ENCODE measurements at regions not wholly inside any gene's neighbourhood (a gene's known extent, or its start where the extent isn't known, plus 50 kb on each side); places are given as distances from the start of the nearest gene placed in this dataset.
"Not testable (repeated sequence)": the region's sequence is repeated elsewhere in the genome, so short reads cannot be mapped to it uniquely, and the experiment has no call there.

DNA sequence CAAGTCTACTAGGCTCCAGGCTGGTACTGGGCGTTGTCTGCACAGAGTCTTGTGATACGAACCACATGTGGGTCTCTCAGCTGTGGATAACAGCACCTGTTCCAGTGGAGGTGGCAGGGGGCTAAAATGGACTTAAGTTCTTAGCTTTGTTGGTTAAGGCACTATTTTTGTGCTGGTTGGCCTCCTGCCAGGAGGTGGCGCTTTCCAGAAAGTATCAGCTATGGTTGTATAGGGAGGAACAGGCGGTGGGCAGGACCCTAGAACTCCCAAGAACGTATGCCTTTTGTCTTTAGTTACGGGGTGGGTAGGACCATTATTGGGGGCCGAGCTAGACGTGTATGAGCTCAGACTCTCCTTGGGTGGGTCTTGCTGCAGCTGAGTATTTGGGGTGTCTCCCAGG is 1138.4 kb downstream of the PCDH19 start:
- in situ Hi-C loops (cut with HindIII; ENCODE audit: low sequenced_read_pairs): no loop called here
- H3K4me3 ChIP-seq (ENCODE audit: low read depth, low read length): no peak overlapping the region
- no peak for DNase-seq (ENCODE audit: low read depth)
- no peak for TF ChIP-seq CTCF (IDR thresholded peaks at IDR 0.05; ENCODE audit: low read depth, low read length, missing control alignments)

- no peak for TF ChIP-seq CTCF (IDR thresholded peaks at IDR 0.05; ENCODE audit: low read depth, low read length, missing control alignments)
- H3K4me3 ChIP-seq (ENCODE audit: low read depth, low read length): no peak overlapping the region
- no peak for DNase-seq (ENCODE audit: low read depth)
- in situ Hi-C loops (cut with HindIII; ENCODE audit: low sequenced_read_pairs): no loop called here
These were observed 1143.8 kb downstream of the PCDH19 start for GRCh38 chrX:99266255-99266654.

GRCh38 chrX:99248180-99248579 is 1161.9 kb downstream of the PCDH19 start:
- no peak overlapping the region for H3K4me3 ChIP-seq (ENCODE audit: low read depth, low read length)
- in situ Hi-C loops (cut with HindIII; ENCODE audit: low sequenced_read_pairs): no loop called here
- TF ChIP-seq CTCF (IDR thresholded peaks at IDR 0.05; ENCODE audit: low read depth, low read length, missing control alignments): no peak
- no peak for DNase-seq (ENCODE audit: low read depth)

GRCh38 chrX:99242001-99242400 is 1168.1 kb downstream of the PCDH19 start:
- DNase-seq (ENCODE audit: low read depth): no peak
- TF ChIP-seq CTCF (IDR thresholded peaks at IDR 0.05; ENCODE audit: low read depth, low read length, missing control alignments): no peak
- H3K4me3 ChIP-seq (ENCODE audit: low read depth, low read length): no peak overlapping the region
- in situ Hi-C loops (cut with HindIII; ENCODE audit: low sequenced_read_pairs): no loop called here

GRCh38 chrX:99234384-99234783 is 1175.7 kb downstream of the PCDH19 start:
- H3K4me3 ChIP-seq (ENCODE audit: low read depth, low read length); in situ Hi-C loops (cut with HindIII; ENCODE audit: low sequenced_read_pairs); DNase-seq (ENCODE audit: low read depth): not testable (repeated sequence)

DNA sequence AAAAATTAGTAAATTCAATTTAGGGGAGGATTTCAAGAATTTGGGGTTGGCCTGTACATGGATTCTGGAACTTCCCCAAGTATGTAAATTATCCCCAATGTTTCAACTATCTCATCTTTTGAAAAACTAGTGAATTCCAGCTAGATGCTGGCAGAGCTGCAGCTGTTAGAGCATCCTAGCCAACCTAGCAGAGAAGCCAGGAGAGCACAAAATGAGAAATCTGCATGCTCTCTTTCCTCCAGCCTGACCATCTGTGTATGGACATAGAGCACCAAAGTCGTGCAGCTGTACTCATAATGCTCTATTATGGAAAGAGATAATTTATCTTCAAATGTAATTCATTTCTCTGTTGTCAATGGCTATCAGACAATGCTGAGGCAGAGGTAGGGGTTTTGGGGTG is 1217.7 kb downstream of the PCDH19 start:
- H3K4me3 ChIP-seq (ENCODE audit: low read depth, low read length): no peak overlapping the region
- TF ChIP-seq CTCF (IDR thresholded peaks at IDR 0.05; ENCODE audit: low read depth, low read length, missing control alignments): no peak
- in situ Hi-C loops (cut with HindIII; ENCODE audit: low sequenced_read_pairs): no loop called here
- DNase-seq (ENCODE audit: low read depth): no peak

GRCh38 chrX:99184153-99184552 is 1225.9 kb downstream of the PCDH19 start:
- H3K4me3 ChIP-seq (ENCODE audit: low read depth, low read length): no peak overlapping the region
- in situ Hi-C loops (cut with HindIII; ENCODE audit: low sequenced_read_pairs): no loop called here
- no peak for DNase-seq (ENCODE audit: low read depth)
- no peak for TF ChIP-seq CTCF (IDR thresholded peaks at IDR 0.05; ENCODE audit: low read depth, low read length, missing control alignments)
